ENCODE measurements at regions not wholly inside any gene's neighbourhood (a gene's known extent, or its start where the extent isn't known, plus 50 kb on each side); places are given as distances from the start of the nearest gene placed in this dataset.

DNA sequence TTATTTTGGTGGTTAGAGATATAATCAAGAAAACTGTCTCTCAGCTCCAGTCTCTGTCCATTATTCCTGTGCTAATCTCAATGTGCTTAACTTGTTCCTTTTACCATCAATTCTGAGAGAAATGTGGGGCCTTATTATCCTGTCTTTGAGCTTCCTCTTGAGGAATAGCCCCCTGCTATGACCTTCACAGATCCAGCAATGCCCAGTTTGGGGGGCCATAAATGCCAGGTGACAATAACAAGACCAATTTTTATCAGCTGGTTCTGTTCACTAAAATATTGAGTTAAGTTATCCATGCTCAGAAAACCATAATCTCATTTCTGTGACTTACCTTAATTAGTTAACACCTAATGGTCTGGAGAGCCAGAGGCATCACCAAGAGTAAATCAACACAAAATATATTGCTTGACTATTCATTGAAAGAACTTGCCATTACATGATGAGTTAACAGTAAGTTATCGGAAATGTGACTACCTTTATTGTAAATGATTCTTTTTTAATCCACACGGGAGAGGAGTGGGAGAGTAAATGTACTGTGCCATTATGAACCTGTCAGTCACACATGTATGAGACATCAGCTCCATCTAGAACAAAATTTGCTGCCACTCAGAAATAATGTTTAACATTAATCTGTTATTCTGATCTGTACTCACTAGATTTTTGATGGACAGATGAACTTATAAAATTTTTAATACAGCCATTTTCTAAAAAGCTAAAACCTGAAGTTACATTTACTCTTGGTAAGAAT lies 149.7 kb downstream of the ID4 start:
- Histone ChIP-seq H3K9ac (ENCODE audit: control insufficient read depth, insufficient read depth, low read length) (no peak overlapping the region), H3K27ac (ENCODE audit: control insufficient read depth, insufficient read depth) (no peak overlapping the region), H4K20me1 (ENCODE audit: control insufficient read depth, insufficient read depth) (no peaks in the 10 kb centered on the region), H2AFZ (ENCODE audit: control insufficient read depth, low read depth, low read length) (no peak overlapping the region), H3K36me3 (ENCODE audit: control insufficient read depth in 2 of 2, insufficient read depth in 2 of 2, low read length in 1 of 2) (no peaks in the 10 kb centered on the region), H3K79me2 (ENCODE audit: control insufficient read depth, insufficient read depth, low read length) (no peaks in the 10 kb centered on the region), H3K4me2 (ENCODE audit: control insufficient read depth, insufficient read depth) (no peak overlapping the region), H3K4me3 (no peak overlapping the region), H3K4me1 (ENCODE audit: control insufficient read depth, insufficient read depth, low read length) (no peaks in the 10 kb centered on the region), H3K27me3 (replicated peaks in 1 of 2; ENCODE audit: control insufficient read depth in 2 of 2, insufficient read depth in 2 of 2, low read length in 1 of 2) (no peaks in the 10 kb centered on the region; a peak in 2 of 4 replicates), H3K9me3 (replicated peaks; ENCODE audit: control insufficient read depth, insufficient read depth, low read length) (no peaks in the 10 kb centered on the region)
- intact Hi-C loops (cut with micrococcal nuclease; ENCODE audit: unreplicated experiment): no loop called here
- no peak for ATAC-seq
- 52% methylated on average over 2 of the region's 2 CpGs for WGBS (ENCODE audit: insufficient coverage, insufficient replicate concordance, low lambda C conversion rate, missing lambda C conversion rate)
- TF ChIP-seq ATF7 (IDR thresholded peaks at IDR 0.05; ENCODE audit: low read depth) (no peak), ZNF384 (IDR thresholded peaks at IDR 0.05; ENCODE audit: borderline replicate concordance, low read depth, low read length) (no peak), SMARCA5 (IDR thresholded peaks at IDR 0.05) (no peak)
- no peak for FAIRE-seq
- ChIA-PET POLR2A (no interaction called here), SMC1A (ENCODE audit: uncharacterized antibody, unreplicated experiment) (no interaction called here), RAD21 (ENCODE audit: unreplicated experiment) (no interaction called here), CTCF (no interaction called here)
- BruUV-seq (replicated peaks): no TSS peak
- no peak for DNase-seq (ENCODE audit: low read depth, low spot score)
- in situ Hi-C loops (cut with MboI): no loop called here

DNA sequence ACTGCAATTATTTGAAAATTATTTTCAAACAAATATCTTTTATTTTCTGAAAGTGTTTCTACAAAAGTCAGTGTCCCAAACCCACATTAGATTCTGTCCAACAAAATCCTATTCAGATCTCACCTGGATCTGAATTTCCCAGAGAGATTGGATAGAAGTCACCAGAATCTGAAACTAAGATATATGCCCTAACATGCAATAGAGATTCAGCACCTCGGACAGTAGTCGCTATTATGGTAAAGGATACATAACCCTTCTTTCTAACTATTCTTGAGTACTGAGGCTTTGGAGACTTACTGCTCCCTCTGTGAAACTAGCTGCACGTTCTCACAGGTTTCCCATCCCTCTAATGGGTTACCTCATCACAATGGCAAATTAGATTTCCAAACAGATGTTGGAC lies 151.4 kb downstream of the ID4 start:
- in situ Hi-C loops (cut with MboI) (no loop called here), intact Hi-C loops (cut with micrococcal nuclease; ENCODE audit: unreplicated experiment) (no loop called here)
- SMC1A ChIA-PET (ENCODE audit: uncharacterized antibody, unreplicated experiment): no interaction called here
- RAD21 ChIA-PET (ENCODE audit: unreplicated experiment): no interaction called here
- Histone ChIP-seq H2AFZ (ENCODE audit: control insufficient read depth, low read depth, low read length) (no peak overlapping the region), H4K20me1 (ENCODE audit: control insufficient read depth, insufficient read depth) (no peaks in the 10 kb centered on the region), H3K27me3 (replicated peaks in 1 of 2; ENCODE audit: control insufficient read depth in 2 of 2, insufficient read depth in 2 of 2, low read length in 1 of 2) (no peaks in the 10 kb centered on the region; a peak in 1 of 4 replicates), H3K9me3 (replicated peaks; ENCODE audit: control insufficient read depth, insufficient read depth, low read length) (no peaks in the 10 kb centered on the region), H3K79me2 (ENCODE audit: control insufficient read depth, insufficient read depth, low read length) (no peaks in the 10 kb centered on the region), H3K4me1 (ENCODE audit: control insufficient read depth, insufficient read depth, low read length) (no peaks in the 10 kb centered on the region), H3K27ac (ENCODE audit: control insufficient read depth, insufficient read depth) (no peak overlapping the region), H3K4me2 (ENCODE audit: control insufficient read depth, insufficient read depth) (no peak overlapping the region), H3K36me3 (ENCODE audit: control insufficient read depth in 2 of 2, insufficient read depth in 2 of 2, low read length in 1 of 2) (no peaks in the 10 kb centered on the region), H3K4me3 (no peak overlapping the region), H3K9ac (ENCODE audit: control insufficient read depth, insufficient read depth, low read length) (no peak overlapping the region)
- POLR2A ChIA-PET: no interaction called here
- CTCF ChIA-PET: no interaction called here
- 4% methylated on average over 3 of the region's 3 CpGs for whole genome bisulfite sequencing (ENCODE audit: insufficient coverage, insufficient replicate concordance, low lambda C conversion rate, missing lambda C conversion rate)
- FAIRE-seq: no peak
- DNase-seq (ENCODE audit: low read depth, low spot score): no peak
- BruUV-seq (replicated peaks): no TSS peak
- no peak for ATAC-seq
- TF ChIP-seq RAD51 (IDR thresholded peaks at IDR 0.05): no peak
- peak; percentile 85 for TF ChIP-seq REST (IDR thresholded peaks at IDR 0.05; ENCODE audit: low read depth, low read length)
- no peak for TF ChIP-seq STAT3 (IDR thresholded peaks at IDR 0.05; ENCODE audit: low read depth, low read length)

Measured in GM12878 (cell line).